Stimulated activated CD8-positive, alpha-beta memory T cell treated with anti-CD3 and anti-CD28 coated beads, Interleukin-4, amount 100 ng/mL, for 1 hour (primary cell): ENCODE measurements at regions not wholly inside any gene's neighbourhood (a gene's known extent, or its start where the extent isn't known, plus 50 kb on each side); places are given as distances from the start of the nearest gene placed in this dataset.
A peak's percentile ranks its signal among the peaks of the same experiment; 100 is the strongest.
"Not testable (repeated sequence)": the region's sequence is repeated elsewhere in the genome, so short reads cannot be mapped to it uniquely, and the experiment has no call there.

Experiments used
- DNase-seq, 2 donors: peaks; one replicate each; pipeline ENCODE4 v3.0.0-alpha.2; 2020; ENCODE audit warnings: low read depth in 2 of 2, low spot score in 1 of 2

- not testable (repeated sequence) for DNase-seq
These were observed 72.4 kb downstream of the HNRNPD start for GRCh38 chr4:82301390-82301789.

GRCh38 chr4:82293304-82293703 is 80.5 kb downstream of the HNRNPD start:
- no peak for DNase-seq

GRCh38 chr4:82287720-82288119 is 86.1 kb downstream of the HNRNPD start:
- no peak for DNase-seq

GRCh38 chr4:82284858-82285805 is 88.7 kb downstream of the HNRNPD start:
- peak; percentile 98 for DNase-seq

- no peak for DNase-seq
These were observed 89.3 kb downstream of the HNRNPD start for GRCh38 chr4:82284475-82284857.

GRCh38 chr4:82282875-82283274 is 90.9 kb downstream of the HNRNPD start:
- no peak for DNase-seq

- DNase-seq, result not testable (repeated sequence)
These were observed 94.2 kb downstream of the HNRNPD start for GRCh38 chr4:82279550-82279949.

- DNase-seq, result no peak
These were observed 97.5 kb downstream of the HNRNPD start for GRCh38 chr4:82276332-82276640.

GRCh38 chr4:82275431-82276331 is 98.1 kb downstream of the HNRNPD start:
- DNase-seq, result no peak

GRCh38 chr4:82274700-82275099 is 99.1 kb downstream of the HNRNPD start:
- DNase-seq, result not testable (repeated sequence)

GRCh38 chr4:82272523-82272922 is 101.3 kb downstream of the HNRNPD start:
- DNase-seq, result not testable (repeated sequence)

- not testable (repeated sequence) for DNase-seq
These were observed 101.8 kb downstream of the HNRNPD start for GRCh38 chr4:82271915-82272480.

GRCh38 chr4:82268826-82269193 is 105.0 kb downstream of the HNRNPD start:
- DNase-seq, result no peak

- DNase-seq, result peak in 1 of 2 donors; percentile 9
These were observed 105.6 kb downstream of the HNRNPD start for GRCh38 chr4:82268050-82268825.

- no peak for DNase-seq
These were observed 106.3 kb downstream of the HNRNPD start for GRCh38 chr4:82267506-82267905.

- no peak for DNase-seq
These were observed 107.4 kb downstream of the HNRNPD start for GRCh38 chr4:82266345-82266744.

- DNase-seq, result no peak
These were observed 112.7 kb downstream of the HNRNPD start for GRCh38 chr4:82261084-82261483.

- no peak for DNase-seq
These were observed 113.2 kb downstream of the HNRNPD start for GRCh38 chr4:82260632-82261031.

GRCh38 chr4:82256718-82257117 is 117.1 kb downstream of the HNRNPD start:
- no peak for DNase-seq

- DNase-seq, result no peak
These were observed 118.1 kb downstream of the HNRNPD start for GRCh38 chr4:82255657-82256056.
